Ovary (tissue), 3 donors: ENCODE measurements at regions not wholly inside any gene's neighbourhood (a gene's known extent, or its start where the extent isn't known, plus 50 kb on each side); places are given as distances from the start of the nearest gene placed in this dataset.

Experiments
- EP300 ChIP-seq: sonication (generic); formaldehyde crosslinking; IDR thresholded peaks from one replicate; pipeline ENCODE4 v1.6.1; 2017; ENCODE audit warnings: antibody characterized with exemption
- POLR2A ChIP-seq: fragments of 450-650 bp; IDR thresholded peaks from one replicate; pipeline ENCODE4 v1.6.1; 2017; ENCODE audit warnings: antibody characterized with exemption, mild to moderate bottlenecking, moderate library complexity
- TF ChIP-seq, protein P1 (sequence below), 3 donors: fragments of 450-650 bp in 2 of 3; fragments of 200-600 bp in 1 of 3; IDR thresholded peaks; one replicate each; pipeline versions ENCODE4 v1.5.1 to v1.8.0; 2016 to 2022; ENCODE audit warnings: antibody characterized with exemption in 3 of 3, mild to moderate bottlenecking in 1 of 3
- donor health status: DM: no; HTN: no; CAD: no.

DNA sequence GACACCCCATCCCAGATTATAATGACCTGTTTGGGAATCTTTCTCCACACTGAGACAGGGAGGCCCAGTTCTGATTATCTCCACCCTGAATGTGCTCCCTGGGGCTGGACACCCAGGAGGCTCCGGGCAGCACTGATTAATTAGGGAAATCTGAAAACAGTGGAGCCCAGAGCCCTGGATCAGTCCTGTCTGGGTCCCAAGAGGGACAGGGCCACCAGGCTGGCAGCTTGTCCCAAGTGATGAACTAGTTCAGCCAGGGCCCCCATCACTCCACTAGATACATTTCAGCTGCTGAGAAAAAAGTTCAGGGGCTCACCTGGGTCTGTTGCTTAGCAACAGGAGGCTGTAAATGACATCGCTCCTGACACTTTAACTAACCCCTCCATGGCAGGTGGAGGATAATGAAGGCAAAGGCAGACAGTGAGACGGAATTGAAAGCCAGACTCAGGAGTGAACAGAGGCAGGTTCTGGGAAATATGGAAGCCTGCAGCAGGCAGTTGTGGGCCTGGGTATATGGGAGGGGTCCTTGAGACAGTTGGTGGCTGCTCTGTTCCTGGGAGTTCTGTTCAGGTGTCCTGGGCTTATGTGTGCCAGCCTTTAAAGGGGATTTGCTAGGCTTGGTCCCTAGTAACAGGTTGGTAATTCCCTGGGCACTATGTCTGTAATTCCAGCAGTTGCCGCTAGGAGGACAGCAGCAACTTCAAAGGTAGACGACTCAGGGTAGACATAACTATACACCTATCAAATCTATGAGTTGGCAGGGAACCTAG, 78.3 kb upstream of the CTNNBL1 start:
- TF ChIP-seq, protein P1, sequence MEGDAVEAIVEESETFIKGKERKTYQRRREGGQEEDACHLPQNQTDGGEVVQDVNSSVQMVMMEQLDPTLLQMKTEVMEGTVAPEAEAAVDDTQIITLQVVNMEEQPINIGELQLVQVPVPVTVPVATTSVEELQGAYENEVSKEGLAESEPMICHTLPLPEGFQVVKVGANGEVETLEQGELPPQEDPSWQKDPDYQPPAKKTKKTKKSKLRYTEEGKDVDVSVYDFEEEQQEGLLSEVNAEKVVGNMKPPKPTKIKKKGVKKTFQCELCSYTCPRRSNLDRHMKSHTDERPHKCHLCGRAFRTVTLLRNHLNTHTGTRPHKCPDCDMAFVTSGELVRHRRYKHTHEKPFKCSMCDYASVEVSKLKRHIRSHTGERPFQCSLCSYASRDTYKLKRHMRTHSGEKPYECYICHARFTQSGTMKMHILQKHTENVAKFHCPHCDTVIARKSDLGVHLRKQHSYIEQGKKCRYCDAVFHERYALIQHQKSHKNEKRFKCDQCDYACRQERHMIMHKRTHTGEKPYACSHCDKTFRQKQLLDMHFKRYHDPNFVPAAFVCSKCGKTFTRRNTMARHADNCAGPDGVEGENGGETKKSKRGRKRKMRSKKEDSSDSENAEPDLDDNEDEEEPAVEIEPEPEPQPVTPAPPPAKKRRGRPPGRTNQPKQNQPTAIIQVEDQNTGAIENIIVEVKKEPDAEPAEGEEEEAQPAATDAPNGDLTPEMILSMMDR (IDR thresholded peaks at IDR 0.05): no peak
- TF ChIP-seq POLR2A (no peak), EP300 (no peak)
